ENCODE measurements at regions not wholly inside any gene's neighbourhood (a gene's known extent, or its start where the extent isn't known, plus 50 kb on each side); places are given as distances from the start of the nearest gene placed in this dataset.
"Not testable (repeated sequence)": the region's sequence is repeated elsewhere in the genome, so short reads cannot be mapped to it uniquely, and the experiment has no call there.

DNA sequence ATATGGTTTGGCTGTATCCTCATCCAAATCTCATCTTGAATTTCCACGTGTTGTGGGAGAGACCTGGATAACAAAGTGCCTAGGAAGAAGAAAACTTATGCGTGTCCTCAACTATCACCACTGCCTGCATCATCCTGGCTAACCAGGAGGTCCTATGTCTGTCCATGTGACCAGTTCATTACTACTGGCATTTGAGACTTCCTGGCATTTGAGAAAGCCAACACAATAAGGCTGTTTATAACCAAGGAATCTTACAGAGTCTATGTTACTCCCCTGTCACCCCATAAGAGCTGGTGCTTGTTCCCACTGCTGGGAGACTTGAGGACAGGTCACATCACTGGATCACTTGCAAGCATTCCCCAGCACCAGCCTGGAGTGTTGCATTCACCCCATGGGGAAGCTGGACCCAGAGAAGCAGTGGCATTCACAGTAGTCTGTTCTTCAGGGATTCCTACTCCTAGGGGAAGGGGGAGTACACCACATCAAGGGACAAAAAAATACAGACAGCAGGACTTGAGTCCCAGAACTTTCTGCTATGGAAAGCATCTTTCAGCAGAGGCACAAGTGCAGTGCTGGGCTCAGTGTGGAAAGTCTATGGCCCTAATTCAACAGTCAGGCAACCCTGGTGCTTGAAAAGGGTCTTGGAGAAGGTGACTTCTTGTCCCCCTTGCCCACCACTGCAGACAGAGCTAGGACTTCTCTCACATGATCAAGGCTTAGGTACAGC lies 717.1 kb downstream of the SEMA5A start:
- no peak for FAIRE-seq

DNA sequence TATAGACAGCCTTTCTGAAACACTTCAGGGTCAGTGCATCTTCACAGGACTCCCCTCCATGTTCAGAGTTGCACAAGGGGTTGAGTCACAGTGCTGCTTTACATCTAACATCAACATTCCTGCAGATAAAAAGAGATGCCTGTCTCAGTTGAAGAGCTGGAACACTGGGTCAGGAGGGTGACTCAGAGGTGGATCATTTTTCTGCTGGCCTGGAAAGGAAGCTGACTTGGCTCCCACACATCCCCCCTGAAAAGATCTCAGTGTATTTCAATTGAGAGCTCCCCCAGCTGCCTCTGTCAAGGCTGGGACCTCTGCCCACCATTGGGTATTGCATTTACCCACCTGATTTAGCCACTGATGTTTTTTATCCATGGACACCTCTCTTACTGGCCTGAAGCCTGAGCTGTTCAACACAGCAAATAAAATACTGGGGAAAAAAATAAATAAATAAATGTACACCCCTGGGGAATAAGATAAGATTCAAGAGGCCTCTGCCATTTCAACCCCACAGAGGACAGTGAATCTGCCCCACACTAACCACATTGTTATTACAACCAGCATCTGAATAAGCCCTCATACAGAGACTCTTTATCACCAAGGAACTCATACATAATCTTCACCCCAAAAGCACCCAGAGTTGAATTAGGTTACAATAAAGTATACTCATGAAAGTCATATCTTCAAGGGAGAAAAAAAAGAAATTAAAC lies 716.4 kb downstream of the SEMA5A start:
- FAIRE-seq, result no peak

DNA sequence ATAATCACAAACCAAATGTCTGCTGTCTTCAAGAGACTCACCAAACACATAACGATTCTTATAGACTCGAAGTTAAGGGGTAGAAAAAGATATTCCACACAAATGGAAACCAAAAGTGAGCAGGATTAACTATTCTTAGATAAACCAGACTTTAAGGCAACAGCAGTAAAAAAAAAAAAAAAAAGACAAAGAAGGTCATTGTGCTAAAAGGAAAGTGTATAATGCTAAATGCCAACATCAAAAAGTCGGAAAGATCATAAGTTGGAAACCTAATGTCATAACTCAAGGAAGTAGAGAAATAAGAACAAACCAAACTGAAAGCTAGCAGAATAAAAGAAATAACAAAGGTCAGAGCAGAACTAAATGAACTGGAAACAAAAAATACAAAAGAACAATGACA lies 714.6 kb downstream of the SEMA5A start:
- peak; percentile 37 for FAIRE-seq

DNA sequence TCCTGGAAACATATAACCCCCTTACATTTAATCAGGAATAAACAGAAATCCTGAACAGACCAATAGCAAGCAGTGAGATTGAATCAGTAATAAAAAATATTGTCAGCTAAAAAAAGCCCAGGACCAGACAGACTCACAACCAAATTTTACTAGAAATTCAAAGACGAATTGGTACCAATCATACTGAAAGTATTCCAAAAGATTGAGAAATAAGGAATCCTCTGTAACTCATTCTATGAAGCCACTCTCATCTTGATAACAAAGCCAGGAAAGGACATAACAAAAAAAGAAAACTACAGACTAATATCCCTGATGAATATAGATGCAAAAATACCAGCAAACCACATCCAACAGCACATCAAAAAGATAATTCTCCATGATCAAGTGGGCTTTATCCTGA lies 714.0 kb downstream of the SEMA5A start:
- no peak for FAIRE-seq

DNA sequence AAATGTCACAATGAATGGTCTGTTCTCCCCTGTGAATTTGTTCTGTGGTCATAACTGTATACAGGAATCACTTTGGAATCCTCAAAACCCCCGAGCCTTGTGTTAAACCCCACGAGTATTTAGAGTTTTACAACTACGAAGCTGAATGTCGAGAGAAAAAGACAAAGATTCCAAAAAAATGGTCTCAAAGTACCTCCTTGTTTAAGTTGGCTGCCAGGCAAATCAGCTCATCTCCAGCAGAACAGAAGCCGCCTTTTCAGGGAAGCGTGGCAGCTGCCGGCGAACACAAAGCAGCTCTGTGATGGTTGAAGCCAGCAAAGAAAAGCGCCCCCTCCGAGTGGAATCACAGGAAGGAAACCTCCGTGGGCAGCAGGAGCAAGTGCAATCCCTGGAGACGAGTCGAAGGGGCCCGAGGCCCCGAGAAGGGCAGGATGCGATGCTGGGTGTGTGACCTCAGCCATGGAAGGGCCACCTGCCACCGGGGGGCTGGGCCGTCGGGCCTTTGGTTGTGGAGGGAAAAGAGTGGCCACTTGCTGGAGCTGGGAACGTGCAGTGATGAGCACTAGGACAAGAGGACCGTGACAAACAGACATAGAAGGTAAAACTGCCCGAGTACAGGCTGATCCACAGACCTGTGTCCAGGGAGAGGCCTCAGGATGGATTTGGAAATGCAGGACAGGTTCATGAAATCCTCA lies 706.4 kb downstream of the SEMA5A start:
- no peak for FAIRE-seq

DNA sequence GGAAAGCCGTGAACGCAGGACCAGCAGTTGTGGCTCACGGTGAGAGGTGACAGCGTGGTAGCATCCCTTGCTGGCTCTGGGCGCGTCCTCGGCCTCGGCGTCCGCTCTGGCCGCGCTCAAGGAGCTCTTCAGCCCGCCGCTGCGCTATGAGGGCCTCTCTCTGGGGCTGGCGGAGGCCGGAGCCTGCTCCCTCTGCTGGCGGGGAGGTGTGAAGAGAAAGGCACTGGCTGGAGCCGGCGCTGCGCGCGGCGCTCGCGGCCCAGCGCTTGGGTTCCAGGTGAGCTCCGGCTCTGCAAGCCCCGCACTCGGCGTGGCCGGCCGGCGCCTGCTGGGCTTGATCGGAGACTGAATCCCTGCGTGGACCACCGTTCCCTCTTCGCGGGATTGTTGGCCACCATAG lies 705.6 kb downstream of the SEMA5A start:
- no peak for FAIRE-seq

DNA sequence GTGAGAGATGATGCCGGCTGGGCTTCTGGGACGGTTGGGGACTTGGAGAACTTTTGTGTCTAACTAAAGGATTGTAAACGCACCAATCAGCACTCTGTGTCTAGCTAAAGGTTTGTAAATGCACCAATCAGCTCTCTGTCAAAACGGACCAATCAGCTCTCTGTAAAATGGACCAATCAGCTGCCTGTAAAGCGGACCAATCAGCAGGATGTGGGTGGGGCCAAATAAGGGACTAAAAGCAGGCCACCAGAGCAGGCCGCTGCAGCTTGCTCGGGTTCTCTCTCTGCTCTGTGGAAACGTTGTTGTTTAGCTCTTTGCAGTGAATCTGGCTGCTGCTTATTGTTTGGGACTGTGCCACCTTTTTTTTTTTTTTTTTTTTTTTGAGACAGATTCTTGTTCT lies 705.1 kb downstream of the SEMA5A start:
- FAIRE-seq, result not testable (repeated sequence)

DNA sequence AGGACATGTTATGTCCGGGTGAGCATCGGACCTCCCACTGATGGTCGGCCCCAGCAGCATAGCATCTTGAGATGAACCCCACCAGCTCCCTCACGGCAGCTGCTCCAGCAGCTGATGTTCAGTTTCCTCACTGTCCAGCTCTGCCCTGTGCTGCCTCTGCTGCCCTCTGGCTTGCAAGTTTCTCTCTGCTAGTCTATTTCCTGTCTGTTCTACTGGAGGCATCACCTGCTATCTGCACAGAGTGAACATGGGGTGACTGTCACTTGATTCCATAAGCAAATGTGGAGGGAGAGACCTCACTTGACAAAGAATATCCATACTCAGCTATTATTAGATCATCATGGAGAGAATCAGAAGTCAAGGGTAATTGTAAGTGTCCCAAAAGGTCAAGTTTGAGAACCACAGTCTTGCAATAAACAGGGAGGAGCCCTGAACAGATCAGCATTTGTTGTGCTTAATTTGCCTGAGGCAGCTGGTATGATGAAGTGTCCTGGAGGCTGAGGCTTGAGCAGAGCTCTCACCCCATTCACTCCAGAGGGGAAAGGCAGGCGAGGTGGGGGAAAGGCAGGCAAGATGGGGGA lies 702.8 kb downstream of the SEMA5A start:
- no peak for FAIRE-seq

DNA sequence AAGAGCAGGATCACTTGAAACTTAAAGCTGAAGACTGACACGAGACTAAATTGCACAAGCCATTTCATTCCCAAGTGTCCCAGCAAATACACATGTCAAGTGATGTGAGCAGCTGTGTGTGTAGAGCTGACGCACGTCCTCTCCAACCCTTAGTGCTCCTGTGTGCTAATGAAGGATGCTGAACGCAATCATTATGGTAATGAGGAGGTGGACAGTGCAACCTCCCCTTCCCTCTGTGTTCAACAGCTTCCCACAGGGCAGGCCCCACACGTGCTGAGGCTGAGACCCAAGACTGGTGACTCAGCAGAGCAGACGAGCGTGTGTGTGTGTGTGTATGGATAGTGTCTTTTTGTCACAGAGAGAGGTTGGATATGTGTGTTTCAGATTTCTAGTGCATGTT lies 702.1 kb downstream of the SEMA5A start:
- FAIRE-seq, result no peak

DNA sequence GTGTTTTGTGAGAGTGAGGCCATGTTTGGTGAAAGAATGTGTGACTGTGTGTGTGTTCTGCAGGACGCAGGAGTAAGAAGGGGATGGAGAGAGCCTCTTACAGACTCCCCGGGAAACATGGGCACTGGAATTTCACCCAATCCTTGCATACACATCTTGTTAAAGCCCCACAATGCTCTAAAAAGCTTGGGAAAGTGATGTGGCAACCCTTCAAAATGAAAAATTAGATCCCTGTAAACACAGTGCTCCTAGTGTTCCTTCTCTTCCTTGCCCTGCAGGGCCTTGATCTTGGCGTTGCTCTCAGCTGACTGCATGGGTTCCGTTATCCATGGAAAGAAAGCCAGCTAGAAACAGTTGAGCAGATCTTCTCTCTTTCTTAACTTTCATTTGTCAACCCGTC lies 701.7 kb downstream of the SEMA5A start:
- no peak for FAIRE-seq

DNA sequence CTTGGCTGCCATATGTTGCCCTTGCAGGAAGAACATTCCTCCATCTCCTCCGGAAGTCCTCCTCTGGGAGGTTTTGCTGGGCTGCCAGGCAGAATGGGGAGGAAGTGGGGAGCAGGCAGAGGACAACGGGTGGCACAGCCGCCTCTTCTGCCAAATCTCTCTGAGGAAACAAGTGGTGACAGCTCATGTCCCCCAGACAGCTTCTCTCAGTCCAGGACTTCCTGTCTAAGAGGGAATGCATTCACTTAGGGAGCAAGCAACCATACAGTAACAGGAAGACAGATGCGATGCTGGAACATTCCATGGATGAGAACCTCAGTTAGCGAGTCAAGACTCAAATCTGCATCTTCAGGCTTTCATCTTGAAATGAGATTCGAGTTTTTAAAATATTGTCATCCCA lies 701.0 kb downstream of the SEMA5A start:
- no peak for FAIRE-seq

DNA sequence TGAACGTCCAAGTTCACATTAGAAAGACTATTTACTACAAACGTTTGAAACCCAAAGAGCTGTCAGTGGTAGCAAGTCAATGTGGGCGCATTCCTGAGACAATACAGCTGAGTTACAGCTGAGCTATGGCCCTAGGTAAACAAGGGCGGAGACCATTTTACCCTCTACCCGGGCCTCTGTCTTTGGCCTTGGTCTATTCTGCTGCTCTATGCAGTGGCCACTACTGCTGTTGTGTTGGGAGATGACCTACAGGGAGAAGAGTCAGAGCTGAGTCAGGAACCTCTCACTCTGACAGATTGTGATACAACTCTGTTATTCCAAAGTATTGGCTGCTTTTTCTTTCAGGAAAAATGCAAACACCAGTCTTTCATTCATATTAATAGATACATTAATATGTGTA lies 700.6 kb downstream of the SEMA5A start:
- no peak for FAIRE-seq

DNA sequence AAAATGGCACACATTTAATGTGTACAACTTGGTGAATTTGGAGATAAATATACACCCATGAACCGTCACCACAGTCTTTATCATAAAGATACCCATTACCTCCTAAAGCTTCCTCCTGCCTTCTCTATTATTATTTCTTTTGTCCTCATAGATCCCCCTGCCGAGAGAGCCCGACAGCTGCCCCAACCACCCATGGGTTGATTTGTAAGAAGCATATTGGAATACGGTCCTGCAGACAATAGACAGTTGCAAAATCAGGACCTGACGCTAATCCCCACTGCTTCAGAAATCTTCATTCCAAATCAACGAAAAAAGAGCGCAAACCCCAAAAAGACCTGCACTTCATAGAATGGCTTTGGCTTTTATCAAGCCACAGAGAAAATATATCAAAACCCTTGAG lies 697.5 kb downstream of the SEMA5A start:
- FAIRE-seq, result no peak

DNA sequence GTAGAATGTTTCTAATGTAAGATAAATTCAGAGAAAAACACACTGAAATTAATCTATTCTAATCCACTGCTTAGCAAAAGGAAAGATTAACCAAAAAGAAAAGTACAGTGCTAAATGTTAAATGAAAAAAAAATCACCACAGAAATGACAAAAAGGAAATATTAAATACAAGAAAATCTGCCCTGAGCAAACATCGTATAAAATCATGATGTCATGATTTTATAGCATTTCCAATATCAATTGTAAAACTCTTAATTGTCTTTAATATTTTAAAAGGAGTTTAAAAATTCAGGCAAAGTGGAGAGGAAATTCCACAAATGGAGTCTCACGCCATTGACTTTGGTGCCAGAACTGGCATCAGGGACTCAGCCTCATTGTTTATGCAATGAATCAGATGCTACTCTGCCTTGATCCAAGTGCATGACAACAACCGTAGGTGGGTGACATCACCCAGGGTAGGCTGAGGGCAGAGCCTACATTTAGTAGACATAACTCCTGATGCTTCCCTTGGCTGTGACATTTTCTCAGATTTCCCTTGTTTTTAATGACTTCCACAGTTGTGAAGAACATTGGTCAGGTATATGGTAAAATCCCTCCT lies 696.8 kb downstream of the SEMA5A start:
- FAIRE-seq, result no peak

DNA sequence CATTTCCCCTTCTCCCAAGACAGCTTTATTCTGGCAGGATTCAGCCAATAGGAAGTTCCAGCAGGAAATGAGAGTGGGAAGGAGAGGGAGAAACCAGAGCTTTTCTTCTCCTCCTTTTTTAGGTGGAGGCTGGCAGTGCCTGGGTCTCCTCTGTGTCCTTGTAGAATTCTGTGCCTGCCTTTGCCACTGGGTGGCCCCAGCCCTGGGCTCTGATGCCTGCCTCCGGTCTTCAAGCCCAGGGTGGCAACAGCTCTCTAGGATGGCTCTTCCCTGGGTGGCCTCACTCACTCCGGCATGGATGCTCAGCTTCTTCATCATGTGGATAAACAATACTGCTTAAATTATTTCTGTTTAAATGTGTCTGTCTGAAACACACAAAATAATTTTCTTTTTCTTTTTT lies 694.8 kb downstream of the SEMA5A start:
- no peak for FAIRE-seq

DNA sequence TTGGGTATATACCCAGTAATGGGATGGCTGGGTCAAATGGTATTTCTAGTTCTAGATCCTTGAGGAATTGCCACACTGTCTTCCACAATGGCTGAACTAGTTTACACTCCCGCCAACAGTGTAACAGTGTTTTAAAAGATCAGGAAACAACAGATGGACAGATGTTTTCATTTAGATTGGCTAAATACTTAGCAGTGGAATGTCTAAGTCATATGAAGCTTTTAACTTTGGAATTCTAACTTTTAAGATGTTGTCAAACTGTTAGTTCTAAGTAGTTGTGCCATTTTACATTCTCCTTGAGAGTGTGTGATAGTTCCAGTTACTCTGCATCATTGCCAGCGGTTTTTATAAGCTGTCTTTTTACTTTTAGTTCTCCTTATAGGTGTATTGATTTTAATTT lies 688.8 kb downstream of the SEMA5A start:
- no peak for FAIRE-seq

DNA sequence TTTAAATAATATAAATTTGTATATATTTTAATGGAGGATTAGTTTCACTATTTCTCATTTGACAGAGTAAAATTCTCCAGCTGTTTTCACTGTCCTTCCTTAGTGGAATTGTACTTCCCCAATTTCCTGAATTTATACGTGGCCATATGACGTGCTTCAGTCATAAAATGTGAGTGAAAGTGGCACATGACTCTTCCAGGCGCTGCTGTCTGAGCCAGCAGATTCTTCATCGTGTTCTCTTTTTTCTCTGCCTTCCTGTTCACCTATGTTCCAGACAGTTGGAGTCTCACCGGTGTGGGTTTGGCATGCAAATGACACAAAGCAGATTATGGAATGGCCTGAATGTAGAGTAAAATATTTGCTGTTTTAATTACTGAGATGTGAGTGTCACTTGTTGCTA lies 684.1 kb downstream of the SEMA5A start:
- no peak for FAIRE-seq

DNA sequence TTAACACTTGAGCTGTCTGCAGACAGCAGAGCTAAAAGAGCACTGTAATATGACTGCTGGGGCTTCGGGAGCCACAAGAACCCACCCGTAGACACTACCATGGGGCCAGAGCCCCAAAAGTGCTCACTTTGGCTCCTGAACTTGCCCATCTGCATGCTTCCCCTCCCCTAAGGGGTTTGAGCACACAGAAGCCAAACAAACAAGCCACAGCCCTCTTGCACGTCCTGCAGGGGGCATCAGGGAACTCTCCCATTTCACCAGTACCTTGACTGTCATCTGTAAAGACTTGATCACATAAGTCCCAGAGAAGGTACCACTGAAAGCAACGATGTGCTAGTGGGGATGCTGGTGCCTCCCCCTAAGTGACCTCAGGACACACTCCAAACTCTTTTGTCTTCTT lies 681.8 kb downstream of the SEMA5A start:
- FAIRE-seq, result no peak

DNA sequence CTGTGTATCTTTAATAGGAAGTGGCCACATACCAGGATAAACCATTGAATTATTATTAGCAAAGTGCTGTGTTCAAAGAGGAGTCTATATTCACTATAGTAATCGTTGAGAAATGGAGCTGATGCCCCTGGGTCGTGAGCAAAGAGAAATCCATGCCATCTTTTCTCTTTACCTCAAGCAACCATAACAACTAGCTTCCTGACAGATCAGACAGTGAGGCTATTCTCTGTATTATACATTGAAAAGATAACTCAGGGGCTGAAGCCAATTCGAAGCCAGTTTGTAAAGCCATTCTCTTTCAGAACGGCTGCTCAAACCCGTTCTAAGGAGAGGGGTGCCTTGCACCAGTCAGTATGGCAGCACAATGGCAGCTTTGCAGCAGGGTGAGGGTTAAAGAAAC lies 680.6 kb downstream of the SEMA5A start:
- no peak for FAIRE-seq

DNA sequence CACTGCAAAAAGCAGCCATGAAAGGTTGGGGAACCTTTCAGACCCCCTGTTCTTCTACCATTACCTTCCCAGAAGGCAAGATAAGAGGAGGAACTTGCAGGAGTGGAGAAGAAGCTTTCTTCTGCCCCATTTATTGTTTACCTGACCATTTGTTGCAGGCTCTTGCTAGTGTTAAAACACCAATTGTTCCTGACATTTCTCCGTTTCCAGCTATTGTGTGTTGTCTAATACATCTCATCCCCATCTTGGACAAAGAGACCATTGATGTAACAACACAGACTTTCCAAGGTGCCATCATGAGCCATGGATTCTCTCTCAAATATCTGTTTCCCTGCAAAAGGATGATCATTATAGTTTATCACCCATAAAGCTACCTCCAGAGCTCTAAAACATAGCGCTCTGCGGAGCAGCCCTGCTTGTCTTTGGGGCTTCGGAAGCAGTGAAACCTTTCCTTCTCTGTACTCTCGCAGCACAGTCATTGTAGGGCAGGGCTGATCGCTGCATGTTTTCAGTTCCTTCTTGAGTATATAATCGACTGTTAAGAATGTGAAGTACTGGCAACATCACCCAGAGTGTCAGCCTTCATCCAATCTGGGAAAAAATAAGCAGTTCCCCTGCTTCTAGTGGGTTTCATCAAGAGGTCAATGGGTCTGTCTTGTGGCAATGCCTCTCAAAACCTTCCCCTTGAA lies 680.0 kb downstream of the SEMA5A start:
- FAIRE-seq, result no peak

DNA sequence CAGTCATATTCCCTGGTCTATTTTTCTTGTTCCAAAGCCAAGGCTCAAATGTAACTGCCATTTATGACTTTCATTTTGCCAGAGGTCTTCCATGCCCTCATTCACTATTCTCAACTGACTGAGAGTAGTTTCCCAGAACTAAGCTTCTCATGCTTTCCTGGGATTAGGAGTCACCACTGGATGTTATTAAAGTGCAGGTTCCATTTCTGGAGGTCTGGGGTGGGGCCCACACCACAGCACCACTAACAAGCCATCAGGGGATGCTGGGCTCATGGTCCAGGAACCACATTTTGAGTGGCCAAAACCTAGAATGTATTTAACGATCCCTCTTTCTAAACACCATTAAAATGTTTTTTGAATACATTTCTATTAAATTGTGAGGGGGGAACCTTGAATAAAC lies 677.6 kb downstream of the SEMA5A start:
- FAIRE-seq, result no peak

DNA sequence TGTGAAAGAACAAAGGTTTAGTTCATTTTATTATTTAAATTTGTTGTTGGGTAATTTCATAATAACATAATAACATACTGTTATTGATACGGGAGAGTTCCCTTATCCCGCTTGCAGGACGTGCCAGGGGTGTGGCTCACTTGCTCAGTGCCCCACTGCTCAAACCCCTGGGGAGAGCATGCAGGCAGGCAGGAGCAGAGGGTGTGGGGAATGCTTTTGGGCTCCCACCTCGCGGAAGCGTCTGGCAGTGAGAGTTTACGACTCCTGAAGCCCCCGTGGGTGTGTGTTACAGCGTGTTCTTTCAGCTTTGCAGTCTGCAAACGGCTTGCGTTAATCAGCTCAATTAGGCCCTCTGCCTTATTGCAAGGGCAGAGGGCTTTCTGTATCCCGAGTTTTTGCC lies 675.9 kb downstream of the SEMA5A start:
- FAIRE-seq, result no peak

All from endometrium (tissue), 2 donors.